Testis (tissue), 2 donors: ENCODE measurements at regions not wholly inside any gene's neighbourhood (a gene's known extent, or its start where the extent isn't known, plus 50 kb on each side); places are given as distances from the start of the nearest gene placed in this dataset.

ENCODE experiments used
- POLR2A ChIP-seq: fragments of 450-650 bp; IDR thresholded peaks from one replicate; pipeline ENCODE4 v1.6.1; 2017; ENCODE audit warnings: antibody characterized with exemption, mild to moderate bottlenecking, moderate library complexity
- TF ChIP-seq, protein P1 (sequence below), 3 experiments: fragments of 450-650 bp in 2 of 3; fragments of 200-600 bp in 1 of 3; sonication (generic) in 1 of 3; IDR thresholded peaks; one replicate each; pipeline ENCODE4 v1.5.1; 2016 to 2019; ENCODE audit warnings: antibody characterized with exemption in 3 of 3, mild to moderate bottlenecking in 2 of 3, moderate library complexity in 1 of 3

DNA sequence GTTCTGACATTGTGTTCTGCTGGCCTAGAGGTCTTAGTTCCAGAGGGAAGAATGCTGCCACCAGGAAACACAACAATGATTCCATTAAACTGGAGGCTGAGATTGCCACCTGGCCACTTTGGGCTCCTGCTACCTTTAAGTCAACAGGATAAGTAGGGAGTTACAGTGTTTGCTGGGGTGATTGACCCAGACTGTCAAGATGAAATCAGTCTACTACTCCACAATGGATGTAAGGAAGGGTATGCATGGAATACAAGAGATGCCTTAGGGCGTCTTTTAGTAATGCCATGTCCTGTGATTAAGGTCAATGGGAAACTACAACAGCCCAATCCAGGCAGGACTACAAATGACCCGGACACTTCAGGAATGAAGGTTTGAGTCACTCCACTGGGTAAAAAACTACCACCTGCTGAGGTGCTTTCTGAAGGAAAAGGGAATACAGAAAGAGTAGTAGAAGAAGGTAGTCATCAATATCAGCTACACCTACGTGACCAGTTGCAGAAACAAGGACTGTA lies 852.6 kb downstream of the LRFN5 start:
- TF ChIP-seq POLR2A, result no peak
- TF ChIP-seq, protein P1, sequence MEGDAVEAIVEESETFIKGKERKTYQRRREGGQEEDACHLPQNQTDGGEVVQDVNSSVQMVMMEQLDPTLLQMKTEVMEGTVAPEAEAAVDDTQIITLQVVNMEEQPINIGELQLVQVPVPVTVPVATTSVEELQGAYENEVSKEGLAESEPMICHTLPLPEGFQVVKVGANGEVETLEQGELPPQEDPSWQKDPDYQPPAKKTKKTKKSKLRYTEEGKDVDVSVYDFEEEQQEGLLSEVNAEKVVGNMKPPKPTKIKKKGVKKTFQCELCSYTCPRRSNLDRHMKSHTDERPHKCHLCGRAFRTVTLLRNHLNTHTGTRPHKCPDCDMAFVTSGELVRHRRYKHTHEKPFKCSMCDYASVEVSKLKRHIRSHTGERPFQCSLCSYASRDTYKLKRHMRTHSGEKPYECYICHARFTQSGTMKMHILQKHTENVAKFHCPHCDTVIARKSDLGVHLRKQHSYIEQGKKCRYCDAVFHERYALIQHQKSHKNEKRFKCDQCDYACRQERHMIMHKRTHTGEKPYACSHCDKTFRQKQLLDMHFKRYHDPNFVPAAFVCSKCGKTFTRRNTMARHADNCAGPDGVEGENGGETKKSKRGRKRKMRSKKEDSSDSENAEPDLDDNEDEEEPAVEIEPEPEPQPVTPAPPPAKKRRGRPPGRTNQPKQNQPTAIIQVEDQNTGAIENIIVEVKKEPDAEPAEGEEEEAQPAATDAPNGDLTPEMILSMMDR (IDR thresholded peaks at IDR 0.05), result no peak
